ENCODE measurements at regions not wholly inside any gene's neighbourhood (a gene's known extent, or its start where the extent isn't known, plus 50 kb on each side); places are given as distances from the start of the nearest gene placed in this dataset.

DNA sequence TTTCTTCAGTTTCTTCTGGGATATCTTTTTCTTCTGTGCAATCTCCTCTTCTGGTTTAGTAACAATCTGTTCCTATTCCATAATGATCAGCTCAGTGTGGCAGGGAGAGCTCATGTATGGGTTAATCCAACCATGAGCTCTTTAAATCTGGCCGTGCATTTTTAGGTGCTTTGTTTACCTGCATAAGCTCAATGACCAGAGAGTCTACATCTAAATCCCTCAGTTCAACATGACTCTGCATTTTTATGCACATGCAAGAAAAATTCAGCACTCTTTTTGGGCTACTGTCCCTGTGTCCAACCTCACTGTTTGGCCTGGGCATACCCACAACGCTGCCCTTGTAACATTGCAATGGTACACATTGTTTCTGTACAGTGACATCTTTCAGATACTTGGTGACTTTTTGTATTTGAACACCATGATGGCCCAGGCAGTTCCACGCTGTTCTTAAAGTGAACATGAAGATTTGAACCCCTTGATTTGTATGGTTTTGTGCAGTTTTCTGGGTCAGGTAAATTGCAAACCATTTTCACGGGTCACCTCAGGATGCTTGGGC is 243.3 kb upstream of the SRRM4 start:
- H3K4me1 ChIP-seq (ENCODE audit: control insufficient read depth, insufficient read depth, low read length, poor library complexity, severe bottlenecking), result no peaks in the 10 kb centered on the region
- H3K27ac ChIP-seq (ENCODE audit: low read depth, low read length, severe bottlenecking), result no peak overlapping the region
- 75 to 89% methylated on average over 3 of the region's 4 CpGs for WGBS, 2 experiments (ENCODE audit: insufficient coverage in 2 of 2)
- H3K9me3 ChIP-seq (ENCODE audit: control insufficient read depth, low read length), result no peaks in the 10 kb centered on the region
- no peak overlapping the region for H3K4me3 ChIP-seq (ENCODE audit: extremely low read depth, insufficient read depth, low read length, poor library complexity, severe bottlenecking)
- no peaks in the 10 kb centered on the region for H3K36me3 ChIP-seq (ENCODE audit: control insufficient read depth, insufficient read depth, low read length)

DNA sequence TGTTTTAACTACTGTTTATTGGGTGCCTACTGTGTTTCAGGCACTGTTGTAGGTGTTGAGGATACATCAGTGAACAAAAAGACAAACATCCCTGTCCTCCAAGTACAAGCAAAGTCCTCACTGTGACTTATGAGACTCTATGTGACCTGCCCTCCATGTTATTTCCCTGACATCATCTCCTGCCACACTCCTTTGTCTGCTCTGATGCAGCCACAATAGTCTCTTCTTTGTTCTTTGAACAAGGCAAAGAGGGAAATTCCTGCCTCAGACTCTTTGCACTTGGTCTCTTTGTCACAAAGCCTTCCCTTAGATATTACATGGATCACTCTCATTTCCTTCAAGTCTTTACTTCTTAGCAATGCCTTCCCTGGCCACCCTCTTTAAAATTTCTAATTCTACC is 240.1 kb upstream of the SRRM4 start:
- H3K4me1 ChIP-seq (ENCODE audit: control insufficient read depth, insufficient read depth, low read length, poor library complexity, severe bottlenecking), result no peaks in the 10 kb centered on the region
- no peak overlapping the region for H3K27ac ChIP-seq (ENCODE audit: low read depth, low read length, severe bottlenecking)
- H3K4me3 ChIP-seq (ENCODE audit: extremely low read depth, insufficient read depth, low read length, poor library complexity, severe bottlenecking), result no peak overlapping the region
- no peaks in the 10 kb centered on the region for H3K9me3 ChIP-seq (ENCODE audit: control insufficient read depth, low read length)
- no peaks in the 10 kb centered on the region for H3K36me3 ChIP-seq (ENCODE audit: control insufficient read depth, insufficient read depth, low read length)

DNA sequence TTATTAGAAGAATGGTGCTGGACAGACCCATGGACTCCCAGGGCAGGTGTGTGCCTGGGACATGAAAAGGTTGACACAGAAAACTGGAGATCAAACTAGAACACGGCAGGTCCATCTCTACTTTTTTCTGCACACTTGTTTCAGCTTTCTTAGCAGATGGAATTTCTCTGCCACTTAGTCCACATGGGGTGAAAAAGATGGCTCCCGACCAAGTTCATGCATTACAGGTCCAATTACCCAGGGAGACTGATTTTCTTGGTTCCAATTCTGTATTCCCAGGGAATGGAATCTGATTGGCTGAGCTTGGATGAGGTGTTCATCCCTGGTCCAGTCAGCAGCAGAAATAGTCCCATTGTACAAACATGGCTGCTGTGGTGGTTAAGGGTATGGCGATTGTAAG is 238.9 kb upstream of the SRRM4 start:
- no peak overlapping the region for H3K4me3 ChIP-seq (ENCODE audit: extremely low read depth, insufficient read depth, low read length, poor library complexity, severe bottlenecking)
- H3K4me1 ChIP-seq (ENCODE audit: control insufficient read depth, insufficient read depth, low read length, poor library complexity, severe bottlenecking), result no peaks in the 10 kb centered on the region
- H3K27ac ChIP-seq (ENCODE audit: low read depth, low read length, severe bottlenecking), result no peak overlapping the region
- no peaks in the 10 kb centered on the region for H3K9me3 ChIP-seq (ENCODE audit: control insufficient read depth, low read length)
- 92 to 100% methylated on average over 1 to 2 of the region's 3 CpGs for WGBS, 2 experiments (ENCODE audit: insufficient coverage in 2 of 2)
- no peaks in the 10 kb centered on the region for H3K36me3 ChIP-seq (ENCODE audit: control insufficient read depth, insufficient read depth, low read length)

DNA sequence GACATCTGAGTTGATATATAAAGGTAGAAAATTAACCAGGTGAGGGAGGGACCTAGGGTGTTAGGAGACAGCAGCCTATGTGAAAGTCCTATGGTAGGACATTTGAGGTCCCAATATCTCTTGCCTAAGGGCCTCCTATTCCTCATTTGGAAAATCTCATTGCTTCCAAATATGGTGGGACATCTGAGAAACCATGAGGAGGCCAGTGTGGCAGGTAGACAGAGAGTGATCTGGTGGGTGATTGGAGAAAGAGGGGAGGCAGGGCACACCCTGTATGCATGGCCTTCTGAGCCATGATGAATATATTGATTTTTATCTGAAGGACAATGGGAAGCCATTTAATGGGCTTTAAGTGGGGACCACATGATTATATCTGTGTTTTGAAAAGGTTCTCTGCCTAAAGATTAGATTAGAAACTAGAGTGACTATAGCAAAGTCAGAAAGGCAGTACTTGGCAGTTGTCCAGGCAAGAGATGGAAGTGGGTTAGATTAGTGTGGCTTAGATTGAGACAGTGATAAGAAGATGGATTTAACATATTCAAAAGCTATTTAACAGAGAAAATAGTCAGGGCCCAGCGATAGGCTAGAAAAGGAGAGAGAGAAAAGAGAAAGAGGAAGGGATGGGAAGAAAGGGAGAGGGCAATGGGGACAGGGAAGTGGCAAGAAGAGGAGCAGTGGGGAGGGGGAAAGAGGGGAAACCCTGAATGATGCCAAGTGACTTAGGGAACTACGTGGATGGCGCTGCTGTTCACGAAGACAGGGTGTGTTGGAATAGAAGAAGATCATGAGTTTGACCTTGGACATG is 237.2 kb upstream of the SRRM4 start:
- H3K27ac ChIP-seq (ENCODE audit: low read depth, low read length, severe bottlenecking), result no peak overlapping the region
- H3K9me3 ChIP-seq (ENCODE audit: control insufficient read depth, low read length), result no peaks in the 10 kb centered on the region
- H3K4me3 ChIP-seq (ENCODE audit: extremely low read depth, insufficient read depth, low read length, poor library complexity, severe bottlenecking), result no peak overlapping the region
- no peaks in the 10 kb centered on the region for H3K36me3 ChIP-seq (ENCODE audit: control insufficient read depth, insufficient read depth, low read length)
- H3K4me1 ChIP-seq (ENCODE audit: control insufficient read depth, insufficient read depth, low read length, poor library complexity, severe bottlenecking), result no peaks in the 10 kb centered on the region
- 75 to 79% methylated on average over 1 to 2 of the region's 4 CpGs for whole genome bisulfite sequencing, 2 experiments (ENCODE audit: insufficient coverage in 2 of 2)

DNA sequence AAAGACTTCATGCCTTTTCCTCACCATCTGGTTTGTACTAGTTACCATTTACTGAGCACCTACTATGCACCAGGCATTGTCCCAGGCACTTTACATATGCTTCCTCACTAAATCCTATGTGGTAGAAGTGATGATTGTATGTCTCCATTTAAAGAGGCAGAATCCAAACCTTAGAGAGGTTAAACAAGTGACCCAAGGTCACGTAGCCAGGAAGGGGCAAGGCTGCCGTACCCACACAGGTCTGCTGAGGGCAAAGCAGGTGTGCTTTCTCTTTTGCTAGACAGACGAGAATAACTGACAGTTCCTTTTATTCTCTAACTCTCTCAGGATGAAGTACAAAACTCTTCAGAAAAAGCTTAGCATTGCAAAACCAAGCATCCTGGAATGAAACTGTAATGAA is 235.2 kb upstream of the SRRM4 start:
- Histone ChIP-seq H3K36me3 (ENCODE audit: control insufficient read depth, insufficient read depth, low read length) (no peaks in the 10 kb centered on the region), H3K27ac (ENCODE audit: low read depth, low read length, severe bottlenecking) (no peak overlapping the region), H3K4me1 (ENCODE audit: control insufficient read depth, insufficient read depth, low read length, poor library complexity, severe bottlenecking) (no peaks in the 10 kb centered on the region), H3K9me3 (ENCODE audit: control insufficient read depth, low read length) (no peaks in the 10 kb centered on the region), H3K4me3 (ENCODE audit: extremely low read depth, insufficient read depth, low read length, poor library complexity, severe bottlenecking) (no peak overlapping the region)
- WGBS, 2 experiments (ENCODE audit: insufficient coverage in 2 of 2), result 77 to 95% methylated on average over 2 to 3 of the region's 3 CpGs

DNA sequence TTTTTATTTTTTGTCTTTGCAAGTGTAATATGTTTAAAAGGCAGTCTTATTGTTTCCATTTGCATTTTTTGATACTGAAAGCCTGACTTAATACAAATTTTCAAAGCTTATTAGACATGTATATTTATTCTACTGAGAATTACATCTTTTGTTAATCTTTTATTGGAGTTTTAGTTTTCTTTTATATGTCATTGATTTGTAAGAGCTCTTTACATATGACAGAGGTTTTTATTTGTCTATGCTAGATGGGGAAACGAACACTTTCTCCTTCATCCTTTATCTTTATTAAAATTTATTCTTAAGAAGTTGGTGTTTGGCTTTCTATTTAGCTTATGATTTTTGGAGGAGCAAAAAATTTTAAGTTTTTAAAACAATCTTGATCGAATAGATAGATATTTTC is 234.4 kb upstream of the SRRM4 start:
- Histone ChIP-seq H3K4me3 (ENCODE audit: extremely low read depth, insufficient read depth, low read length, poor library complexity, severe bottlenecking) (no peak overlapping the region), H3K4me1 (ENCODE audit: control insufficient read depth, insufficient read depth, low read length, poor library complexity, severe bottlenecking) (no peaks in the 10 kb centered on the region), H3K36me3 (ENCODE audit: control insufficient read depth, insufficient read depth, low read length) (no peaks in the 10 kb centered on the region), H3K27ac (ENCODE audit: low read depth, low read length, severe bottlenecking) (no peak overlapping the region), H3K9me3 (ENCODE audit: control insufficient read depth, low read length) (no peaks in the 10 kb centered on the region)
- 100% methylated on average over 1 of the region's 2 CpGs for WGBS, 2 experiments (ENCODE audit: insufficient coverage in 2 of 2)

DNA sequence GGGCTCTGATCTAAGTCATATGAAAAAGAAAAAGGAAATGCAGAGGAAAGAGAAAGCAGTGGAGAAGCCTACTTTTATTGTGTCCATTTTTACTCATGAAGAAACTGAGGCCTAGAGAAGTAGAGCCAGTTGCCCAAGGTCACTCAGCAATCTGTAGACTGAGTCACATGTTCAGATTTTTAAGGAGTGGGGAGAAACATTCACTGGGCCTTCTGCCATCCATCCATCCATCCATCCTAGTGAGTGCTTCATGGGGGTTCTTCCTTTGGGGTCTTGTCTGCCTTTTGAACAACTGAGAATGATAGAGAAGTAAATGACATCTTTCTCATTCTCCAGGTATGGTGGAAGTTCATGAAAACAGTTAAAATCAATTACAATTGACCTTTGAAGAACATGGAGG is 233.6 kb upstream of the SRRM4 start:
- H3K36me3 ChIP-seq (ENCODE audit: control insufficient read depth, insufficient read depth, low read length), result no peaks in the 10 kb centered on the region
- no peak overlapping the region for H3K4me3 ChIP-seq (ENCODE audit: extremely low read depth, insufficient read depth, low read length, poor library complexity, severe bottlenecking)
- no peaks in the 10 kb centered on the region for H3K4me1 ChIP-seq (ENCODE audit: control insufficient read depth, insufficient read depth, low read length, poor library complexity, severe bottlenecking)
- no peak overlapping the region for H3K27ac ChIP-seq (ENCODE audit: low read depth, low read length, severe bottlenecking)
- no peaks in the 10 kb centered on the region for H3K9me3 ChIP-seq (ENCODE audit: control insufficient read depth, low read length)

DNA sequence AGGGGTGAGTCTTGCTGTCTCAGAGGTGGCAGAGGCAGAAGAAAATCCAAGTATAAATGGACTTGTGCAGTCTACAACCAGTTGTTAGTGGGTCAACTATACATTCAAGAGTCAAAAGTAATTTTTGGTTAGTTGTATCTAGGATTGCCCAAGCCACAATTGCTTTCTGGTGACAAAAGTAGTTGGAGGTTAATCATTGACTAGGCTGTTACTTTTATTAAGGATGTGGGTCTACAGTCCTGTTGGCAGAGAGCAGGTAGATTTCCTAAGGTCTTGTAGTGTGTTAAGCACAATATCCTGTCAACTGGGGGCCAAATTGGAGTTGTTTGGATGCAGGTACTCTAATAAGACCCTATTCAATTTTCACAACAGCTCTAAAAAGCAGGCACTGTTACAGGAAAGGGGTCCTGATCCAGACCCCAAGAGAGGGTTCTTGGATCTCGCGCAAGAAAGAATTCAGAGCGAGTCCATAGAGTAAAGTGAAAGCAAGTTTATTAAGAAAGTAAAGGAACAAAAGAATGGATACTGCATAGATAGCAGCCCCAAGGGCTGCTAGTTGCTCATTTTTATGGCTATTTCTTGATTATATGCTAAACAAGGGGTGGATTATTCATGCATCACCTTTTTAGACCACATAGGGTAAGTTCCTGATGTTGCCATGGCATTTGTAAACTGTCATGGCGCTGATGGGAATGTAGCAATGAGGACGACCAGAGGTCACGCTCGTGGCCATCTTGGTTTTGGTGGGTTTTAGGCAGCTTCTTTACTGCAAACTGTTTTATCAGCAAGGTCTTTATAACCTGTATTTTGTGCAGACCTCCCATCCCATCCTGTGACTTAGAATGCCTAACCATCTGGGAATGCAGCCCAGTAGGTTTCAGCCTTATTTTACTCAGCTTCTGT is 232.6 kb upstream of the SRRM4 start:
- Histone ChIP-seq H3K4me3 (ENCODE audit: extremely low read depth, insufficient read depth, low read length, poor library complexity, severe bottlenecking) (no peak overlapping the region), H3K27ac (ENCODE audit: low read depth, low read length, severe bottlenecking) (no peak overlapping the region), H3K9me3 (ENCODE audit: control insufficient read depth, low read length) (no peaks in the 10 kb centered on the region), H3K4me1 (ENCODE audit: control insufficient read depth, insufficient read depth, low read length, poor library complexity, severe bottlenecking) (no peaks in the 10 kb centered on the region), H3K36me3 (ENCODE audit: control insufficient read depth, insufficient read depth, low read length) (no peaks in the 10 kb centered on the region)
- 87 to 89% methylated on average over 3 to 7 of the region's 7 CpGs for WGBS, 2 experiments (ENCODE audit: insufficient coverage in 2 of 2)

DNA sequence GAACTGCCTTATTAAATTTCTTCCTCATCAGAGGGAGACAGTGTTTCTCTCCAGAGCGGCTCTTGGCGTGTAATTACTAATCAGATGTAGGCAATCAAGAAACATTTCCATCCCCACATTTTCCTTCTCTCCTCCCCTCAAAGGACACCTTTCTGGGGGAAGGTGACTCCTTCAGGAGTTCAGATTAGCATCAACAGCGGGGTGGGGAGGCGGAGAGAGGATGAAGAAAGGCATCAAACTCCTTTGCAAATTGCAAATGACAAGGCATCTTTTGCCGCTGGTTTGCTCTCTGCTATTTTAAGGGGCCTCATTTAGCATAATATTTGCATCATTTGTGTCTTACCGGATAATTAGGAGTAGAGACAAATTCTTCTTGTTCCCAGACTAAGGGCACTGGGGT is 231.7 kb upstream of the SRRM4 start:
- H3K4me1 ChIP-seq (ENCODE audit: control insufficient read depth, insufficient read depth, low read length, poor library complexity, severe bottlenecking), result no peaks in the 10 kb centered on the region
- H3K4me3 ChIP-seq (ENCODE audit: extremely low read depth, insufficient read depth, low read length, poor library complexity, severe bottlenecking), result no peak overlapping the region
- no peak overlapping the region for H3K27ac ChIP-seq (ENCODE audit: low read depth, low read length, severe bottlenecking)
- no peaks in the 10 kb centered on the region for H3K9me3 ChIP-seq (ENCODE audit: control insufficient read depth, low read length)
- 64 to 86% methylated on average over 2 to 3 of the region's 6 CpGs for WGBS, 2 experiments (ENCODE audit: insufficient coverage in 2 of 2)
- H3K36me3 ChIP-seq (ENCODE audit: control insufficient read depth, insufficient read depth, low read length), result no peaks in the 10 kb centered on the region

DNA sequence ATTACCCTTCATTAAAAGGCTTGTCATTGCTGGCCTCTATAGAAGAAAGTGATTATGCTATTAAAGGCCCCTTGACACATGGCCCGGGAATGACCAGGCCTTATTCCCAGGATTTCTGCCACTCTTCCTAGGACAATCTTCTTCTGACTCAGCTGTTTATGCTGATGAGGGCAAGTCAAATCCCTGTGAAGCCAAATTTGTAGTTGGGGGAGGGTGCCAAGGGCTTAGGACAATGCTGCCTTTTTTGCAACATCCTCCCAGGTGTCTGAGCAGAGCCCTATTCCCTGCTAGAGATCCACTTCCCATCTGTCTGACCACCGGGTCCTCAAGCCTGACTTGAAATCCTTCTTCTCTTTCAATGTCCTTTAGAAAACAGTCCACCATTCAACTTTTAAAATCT is 230.7 kb upstream of the SRRM4 start:
- no peak overlapping the region for H3K4me3 ChIP-seq (ENCODE audit: extremely low read depth, insufficient read depth, low read length, poor library complexity, severe bottlenecking)
- H3K4me1 ChIP-seq (ENCODE audit: control insufficient read depth, insufficient read depth, low read length, poor library complexity, severe bottlenecking), result no peaks in the 10 kb centered on the region
- WGBS, 2 experiments (ENCODE audit: insufficient coverage in 2 of 2), result 71 to 73% methylated on average over 1 to 2 of the region's 2 CpGs
- H3K27ac ChIP-seq (ENCODE audit: low read depth, low read length, severe bottlenecking), result no peak overlapping the region
- H3K36me3 ChIP-seq (ENCODE audit: control insufficient read depth, insufficient read depth, low read length), result no peaks in the 10 kb centered on the region
- no peaks in the 10 kb centered on the region for H3K9me3 ChIP-seq (ENCODE audit: control insufficient read depth, low read length)

DNA sequence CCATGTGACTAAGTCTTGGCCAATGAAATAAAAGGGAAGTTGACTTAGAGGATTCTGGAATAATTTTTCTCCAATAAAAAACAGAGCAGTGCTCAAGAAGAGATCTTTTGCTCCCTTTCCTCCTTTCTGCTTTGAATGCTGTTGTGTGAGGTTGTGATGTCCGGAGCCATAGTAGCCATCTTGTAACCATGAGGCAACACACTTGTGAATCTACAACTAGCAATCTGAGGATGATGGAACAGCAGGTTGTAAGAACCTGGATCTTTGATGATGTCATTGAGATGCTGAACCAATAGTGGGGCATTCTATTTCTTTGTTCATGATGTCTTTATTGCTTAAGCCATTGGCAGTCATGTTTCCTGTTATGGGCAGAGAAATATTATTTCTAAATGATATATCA is 230.0 kb upstream of the SRRM4 start:
- no peaks in the 10 kb centered on the region for H3K9me3 ChIP-seq (ENCODE audit: control insufficient read depth, low read length)
- no peaks in the 10 kb centered on the region for H3K36me3 ChIP-seq (ENCODE audit: control insufficient read depth, insufficient read depth, low read length)
- no CpG with 5 or more reads among the region's 1 CpG for WGBS, 2 experiments (ENCODE audit: insufficient coverage in 2 of 2)
- no peak overlapping the region for H3K4me3 ChIP-seq (ENCODE audit: extremely low read depth, insufficient read depth, low read length, poor library complexity, severe bottlenecking)
- no peak overlapping the region for H3K27ac ChIP-seq (ENCODE audit: low read depth, low read length, severe bottlenecking)
- no peaks in the 10 kb centered on the region for H3K4me1 ChIP-seq (ENCODE audit: control insufficient read depth, insufficient read depth, low read length, poor library complexity, severe bottlenecking)

Data from mesodermal cell (in vitro differentiated cells).